ENCODE measurements at regions not wholly inside any gene's neighbourhood (a gene's known extent, or its start where the extent isn't known, plus 50 kb on each side); places are given as distances from the start of the nearest gene placed in this dataset.

GRCh38 chr5:77563475-77563874 lies 71.4 kb upstream of the WDR41 start:
- no peak for TF ChIP-seq EZH2 (IDR thresholded peaks at IDR 0.05; ENCODE audit: insufficient read depth, poor library complexity, severe bottlenecking)
- TF ChIP-seq EZH2phosphoT487 (IDR thresholded peaks at IDR 0.05; ENCODE audit: insufficient read depth, low read depth): no peak

Data from GM23248 (cell line).